H9 (cell line): ENCODE measurements at regions not wholly inside any gene's neighbourhood (a gene's known extent, or its start where the extent isn't known, plus 50 kb on each side); places are given as distances from the start of the nearest gene placed in this dataset.

Experiments used
- DNase-seq: peaks from one replicate; pipeline ENCODE4 v3.0.0-alpha.2; 2017
- H2AFZ ChIP-seq: one replicate; pipeline ENCODE4 v1.6.1; 2013; ENCODE audit warnings: mild to moderate bottlenecking, low read length, control low read depth, moderate library complexity
- H2AK5ac ChIP-seq: 2 replicates; pipeline ENCODE4 v1.6.1; 2013; ENCODE audit warnings: low read length, control low read depth, mixed read lengths; ENCODE audit not compliant: insufficient read length
- H2BK120ac ChIP-seq: one replicate; pipeline ENCODE4 v1.6.1; 2013; ENCODE audit warnings: low read depth, mild to moderate bottlenecking, low read length, control low read depth, inconsistent platforms; ENCODE audit not compliant: poor library complexity, severe bottlenecking
- H2BK12ac ChIP-seq: 2 replicates; pipeline ENCODE4 v1.6.1; 2013; ENCODE audit warnings: low read length, control low read depth, mixed read lengths, low read depth; ENCODE audit not compliant: insufficient read length
- H2BK15ac ChIP-seq: 2 replicates; pipeline ENCODE4 v1.6.1; 2013; ENCODE audit warnings: low read depth, low read length, control low read depth
- H2BK20ac ChIP-seq: one replicate; pipeline ENCODE4 v1.6.1; 2013; ENCODE audit warnings: low read depth, mild to moderate bottlenecking, low read length, control low read depth, inconsistent platforms; ENCODE audit not compliant: poor library complexity, severe bottlenecking
- H2BK5ac ChIP-seq: 2 replicates; pipeline ENCODE4 v1.6.1; 2013; ENCODE audit warnings: low read length, control low read depth, mixed read lengths; ENCODE audit not compliant: insufficient read length
- H3K14ac ChIP-seq: 2 replicates; pipeline ENCODE4 v1.6.1; 2013; ENCODE audit warnings: low read length, control low read depth; ENCODE audit not compliant: insufficient read depth
- H3K18ac ChIP-seq: 2 replicates; pipeline ENCODE4 v1.6.1; 2013; ENCODE audit warnings: low read depth, mild to moderate bottlenecking, mixed read lengths, low read length, control low read depth; ENCODE audit not compliant: insufficient read length
- H3K23ac ChIP-seq: 2 replicates; pipeline ENCODE4 v1.6.1; 2013; ENCODE audit warnings: low read length, control low read depth, mixed read lengths, low read depth; ENCODE audit not compliant: insufficient read length
- H3K23me2 ChIP-seq: 2 replicates; pipeline ENCODE4 v1.6.1; 2013; ENCODE audit warnings: low read depth, mild to moderate bottlenecking, mixed read lengths, low read length, control low read depth; ENCODE audit not compliant: insufficient read length, poor library complexity, severe bottlenecking
- H3K27ac ChIP-seq: 2 replicates; pipeline ENCODE4 v1.5.1; 2013; ENCODE audit warnings: low read length, control low read depth, mixed read lengths, low read depth; ENCODE audit not compliant: insufficient read length
- H3K27me3 ChIP-seq: 2 replicates; pipeline ENCODE4 v1.6.1; 2013; ENCODE audit warnings: low read length, control low read depth, inconsistent platforms; ENCODE audit not compliant: insufficient read depth
- H3K4ac ChIP-seq: 2 replicates; pipeline ENCODE4 v1.6.1; 2013; ENCODE audit warnings: low read depth, mild to moderate bottlenecking, control low read depth, inconsistent platforms, low read length, moderate library complexity
- H3K4me1 ChIP-seq: 2 replicates; pipeline ENCODE4 v1.6.1; 2013; ENCODE audit warnings: low read length, control low read depth, inconsistent platforms; ENCODE audit not compliant: insufficient read depth
- H3K4me2 ChIP-seq: 2 replicates; pipeline ENCODE4 v1.6.1; 2013; ENCODE audit warnings: low read length, control low read depth, mixed read lengths; ENCODE audit not compliant: insufficient read length, insufficient read depth
- H3K56ac ChIP-seq: 2 replicates; pipeline ENCODE4 v1.6.1; 2013; ENCODE audit warnings: low read depth, mild to moderate bottlenecking, mixed read lengths, low read length, control low read depth; ENCODE audit not compliant: insufficient read length
- H3K79me1 ChIP-seq: 2 replicates; pipeline ENCODE4 v1.6.1; 2013; ENCODE audit warnings: low read depth, mild to moderate bottlenecking, moderate library complexity, low read length, control low read depth, inconsistent platforms; ENCODE audit not compliant: insufficient read depth, poor library complexity, severe bottlenecking
- H3K79me2 ChIP-seq: 2 replicates; pipeline ENCODE4 v1.6.1; 2013; ENCODE audit warnings: low read length, control low read depth, inconsistent platforms; ENCODE audit not compliant: insufficient read depth
- H3K9ac ChIP-seq: 2 replicates; pipeline ENCODE4 v1.6.1; 2013; ENCODE audit warnings: low read length, control low read depth, mixed read lengths; ENCODE audit not compliant: insufficient read length; ENCODE audit errors: extremely low read depth
- H3K9me3 ChIP-seq: one replicate; pipeline ENCODE4 v1.6.1; 2013; ENCODE audit warnings: low read depth, low read length, inconsistent platforms; ENCODE audit not compliant: control insufficient read depth
- H3T11ph ChIP-seq: one replicate; pipeline ENCODE4 v1.6.1; 2013; ENCODE audit warnings: mild to moderate bottlenecking, low read length, control low read depth, inconsistent platforms
- H4K20me1 ChIP-seq: one replicate; pipeline ENCODE4 v1.6.1; 2013; ENCODE audit not compliant: control insufficient read depth, insufficient read length, insufficient read depth
- H4K5ac ChIP-seq: 2 replicates; pipeline ENCODE4 v1.6.1; 2013; ENCODE audit warnings: low read depth, mild to moderate bottlenecking, mixed read lengths, low read length, control low read depth; ENCODE audit not compliant: insufficient read length
- H4K8ac ChIP-seq: replicated peaks from 2 replicates; pipeline ENCODE4 v1.6.1; 2013; ENCODE audit warnings: low read length, control low read depth, mixed read lengths, low read depth; ENCODE audit not compliant: insufficient read length
- H4K91ac ChIP-seq: 2 replicates; pipeline ENCODE4 v1.6.1; 2013; ENCODE audit warnings: low read depth, mild to moderate bottlenecking, moderate library complexity, mixed read lengths, low read length, control low read depth; ENCODE audit not compliant: insufficient read length
- H3K27ac Mint-ChIP-seq, 3 experiments: 2 replicates in 2 of 3; 3 replicates in 1 of 3; pipeline ENCODE4 v1.8.0; 2020 to 2021; ENCODE audit warnings: mixed read lengths in 3 of 3, mild to moderate bottlenecking in 1 of 3, moderate library complexity in 1 of 3
- H3K27me3 Mint-ChIP-seq: 2 replicates; pipeline ENCODE4 v1.8.0; 2021; ENCODE audit warnings: low read depth, mild to moderate bottlenecking, moderate library complexity, mixed read lengths
- H3K36me3 Mint-ChIP-seq, 3 experiments: 2 replicates in 2 of 3; 3 replicates in 1 of 3; pipeline ENCODE4 v1.8.0; 2020 to 2021; ENCODE audit warnings: low read depth in 3 of 3, mixed read lengths in 3 of 3; ENCODE audit not compliant: insufficient read depth in 1 of 3
- H3K4me1 Mint-ChIP-seq, 2 experiments: 2 replicates each; pipeline ENCODE4 v1.8.0; 2020; ENCODE audit warnings: mixed read lengths in 2 of 2
- H3K4me3 Mint-ChIP-seq, 2 experiments: 2 replicates in 1 of 2; 3 replicates in 1 of 2; pipeline ENCODE4 v1.8.0; 2020 to 2021; ENCODE audit warnings: mild to moderate bottlenecking in 2 of 2, mixed read lengths in 2 of 2, moderate library complexity in 1 of 2
- H3K9me3 Mint-ChIP-seq, 2 experiments: 2 replicates in 1 of 2; 3 replicates in 1 of 2; pipeline ENCODE4 v1.8.0; 2020; ENCODE audit warnings: mild to moderate bottlenecking in 2 of 2, mixed read lengths in 2 of 2, moderate library complexity in 1 of 2
- WGBS: extraction: QIAGEN DNeasy Blood & Tissue Kit; methylation state at CpG from one replicate; pipeline ENCODE4 v1.1.7; 2013; ENCODE audit warnings: missing lambda C conversion rate, low lambda C conversion rate, mixed read lengths; ENCODE audit not compliant: insufficient read length; ENCODE audit errors: extremely low coverage; 5-methylcytosine and 5-hydroxymethylcytosine counted together
- TF ChIP-seq, protein P1 (sequence below): fragments of 200-600 bp; sonication (generic); conservative IDR thresholded peaks from 3 replicates; pipeline ENCODE4 v1.8.0; 2021; ENCODE audit warnings: antibody characterized with exemption, mild to moderate bottlenecking

- TF ChIP-seq, protein P1, sequence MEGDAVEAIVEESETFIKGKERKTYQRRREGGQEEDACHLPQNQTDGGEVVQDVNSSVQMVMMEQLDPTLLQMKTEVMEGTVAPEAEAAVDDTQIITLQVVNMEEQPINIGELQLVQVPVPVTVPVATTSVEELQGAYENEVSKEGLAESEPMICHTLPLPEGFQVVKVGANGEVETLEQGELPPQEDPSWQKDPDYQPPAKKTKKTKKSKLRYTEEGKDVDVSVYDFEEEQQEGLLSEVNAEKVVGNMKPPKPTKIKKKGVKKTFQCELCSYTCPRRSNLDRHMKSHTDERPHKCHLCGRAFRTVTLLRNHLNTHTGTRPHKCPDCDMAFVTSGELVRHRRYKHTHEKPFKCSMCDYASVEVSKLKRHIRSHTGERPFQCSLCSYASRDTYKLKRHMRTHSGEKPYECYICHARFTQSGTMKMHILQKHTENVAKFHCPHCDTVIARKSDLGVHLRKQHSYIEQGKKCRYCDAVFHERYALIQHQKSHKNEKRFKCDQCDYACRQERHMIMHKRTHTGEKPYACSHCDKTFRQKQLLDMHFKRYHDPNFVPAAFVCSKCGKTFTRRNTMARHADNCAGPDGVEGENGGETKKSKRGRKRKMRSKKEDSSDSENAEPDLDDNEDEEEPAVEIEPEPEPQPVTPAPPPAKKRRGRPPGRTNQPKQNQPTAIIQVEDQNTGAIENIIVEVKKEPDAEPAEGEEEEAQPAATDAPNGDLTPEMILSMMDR, result no peak
- H3K4me1 Mint-ChIP-seq, result peaks cover 25 to 26% of the 10 kb centered on the region in 2 experiments
- Histone ChIP-seq H4K8ac (no peak overlapping the region), H3K9ac (no peak overlapping the region), H2AK5ac (no peak overlapping the region), H2AFZ (no peak overlapping the region), H3K79me2 (peaks cover 4% of the 10 kb centered on the region; the same call in 1 of the 2 replicates), H3K18ac (no peak overlapping the region), H3K79me1 (peaks cover 3% of the 10 kb centered on the region), H4K91ac (no peak overlapping the region), H3K4me2 (no peak overlapping the region), H3K27me3 (no peaks in the 10 kb centered on the region), H3K4ac (no peak overlapping the region), H2BK5ac (no peak overlapping the region), H4K5ac (no peak overlapping the region), H3K27ac (no peak overlapping the region), H3K23me2 (peaks cover 3% of the 10 kb centered on the region), H3K4me1 (peaks cover 6% of the 10 kb centered on the region; the same call in 1 of the 2 replicates), H3K9me3 (no peaks in the 10 kb centered on the region), H3K14ac (no peak overlapping the region), H2BK120ac (no peak overlapping the region), H4K20me1 (no peaks in the 10 kb centered on the region), H3K23ac (no peak overlapping the region), H2BK20ac (no peak overlapping the region), H3T11ph (no peak overlapping the region), H3K56ac (no peak overlapping the region), H2BK12ac (no peak overlapping the region), H2BK15ac (no peak overlapping the region)
- H3K27me3 Mint-ChIP-seq, result no peaks in the 10 kb centered on the region
- H3K27ac Mint-ChIP-seq, result 0 out of 7 replicates have a peak overlapping the region, but pooled peaks of 1 of the 3 experiments have one; percentile 35
- no CpG with 5 or more reads among the region's 9 CpGs for WGBS
- DNase-seq, result no peak
- no peak overlapping the region for H3K4me3 Mint-ChIP-seq
- H3K9me3 Mint-ChIP-seq, result no peaks in the 10 kb centered on the region
- H3K36me3 Mint-ChIP-seq, result peaks cover 0 to 2% (median 0%) of the 10 kb centered on the region in 3 experiments; a peak in 1 of 7 replicates
Observed at GRCh38 chr22:48507171-48507570, 1320.5 kb downstream of the BRD1 start.
